ENCODE measurements at regions not wholly inside any gene's neighbourhood (a gene's known extent, or its start where the extent isn't known, plus 50 kb on each side); places are given as distances from the start of the nearest gene placed in this dataset.
"Not testable (repeated sequence)": the region's sequence is repeated elsewhere in the genome, so short reads cannot be mapped to it uniquely, and the experiment has no call there.

- Mint-ChIP-seq H3K4me3 (no peak overlapping the region), H3K36me3 (ENCODE audit: insufficient read depth in 2 of 2) (peaks cover 0 to 1% of the 10 kb centered on the region in 2 donors), H3K4me1 (ENCODE audit: low read depth) (peaks cover 6% of the 10 kb centered on the region), H3K27ac (no peak overlapping the region), H3K27me3 (ENCODE audit: low read depth) (no peaks in the 10 kb centered on the region), H3K9me3 (peaks cover 2 to 5% of the 10 kb centered on the region in 2 donors)
- ATAC-seq (replicated peaks in 1 of 2) (no peak), DNase-seq (no peak)
Observed at GRCh38 chr1:182166321-182166720, 104.8 kb upstream of the ZNF648 start.

DNA sequence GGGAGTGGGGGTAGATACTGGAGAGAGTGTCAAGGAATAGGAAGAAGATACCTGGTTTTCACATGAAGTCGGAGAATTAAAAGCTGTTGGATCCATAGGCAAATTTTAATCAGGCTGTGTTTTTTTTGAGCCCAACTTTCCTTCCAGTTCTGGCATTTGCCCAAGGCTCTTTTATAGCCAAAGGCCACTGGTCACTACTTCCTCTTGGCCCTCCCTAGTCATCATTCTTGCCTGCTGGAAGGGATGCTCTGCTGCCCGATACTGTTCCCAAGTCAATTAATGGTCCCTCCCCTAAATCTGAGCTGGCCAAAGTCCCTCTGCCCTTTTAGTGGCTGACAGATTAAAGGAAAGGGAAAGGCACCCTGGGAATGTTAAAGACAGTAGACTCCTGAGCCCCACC is 102.8 kb upstream of the ZNF648 start:
- H3K36me3 Mint-ChIP-seq (ENCODE audit: insufficient read depth in 2 of 2) = peaks cover 2 to 3% of the 10 kb centered on the region in 2 donors
- H3K9me3 Mint-ChIP-seq = peaks cover 3% of the 10 kb centered on the region in 2 donors
- no peaks in the 10 kb centered on the region for H3K4me1 Mint-ChIP-seq (ENCODE audit: low read depth)
- no peak overlapping the region for H3K27ac Mint-ChIP-seq
- H3K27me3 Mint-ChIP-seq (ENCODE audit: low read depth) = no peaks in the 10 kb centered on the region
- H3K4me3 Mint-ChIP-seq = no peak overlapping the region
- ATAC-seq (replicated peaks in 1 of 2) (no peak), DNase-seq (no peak)

DNA sequence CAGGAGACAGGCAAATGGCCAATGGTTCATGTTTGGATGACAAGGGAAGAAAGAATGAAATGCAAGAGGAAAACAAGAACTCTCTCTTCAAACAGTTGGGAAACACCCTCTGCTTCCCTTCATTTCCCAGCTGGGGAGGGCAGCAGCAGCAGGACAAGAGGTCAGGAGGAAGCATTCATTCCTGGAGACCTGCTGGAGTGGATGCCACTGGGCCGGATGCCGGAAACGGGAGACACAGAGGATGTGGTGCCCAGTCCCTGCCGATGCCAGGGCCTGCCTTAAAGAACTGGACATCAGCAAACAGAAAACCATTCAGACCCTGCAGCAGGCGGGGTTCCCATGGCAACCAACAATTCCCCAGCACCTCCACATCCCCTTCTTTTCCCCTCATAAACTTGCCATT is 102.3 kb upstream of the ZNF648 start:
- H3K27ac Mint-ChIP-seq = no peak overlapping the region
- DNase-seq (no peak), ATAC-seq (replicated peaks in 1 of 2) (no peak)
- H3K9me3 Mint-ChIP-seq = peaks cover 3% of the 10 kb centered on the region in 2 donors
- H3K27me3 Mint-ChIP-seq (ENCODE audit: low read depth) = no peaks in the 10 kb centered on the region
- no peak overlapping the region for H3K4me3 Mint-ChIP-seq
- H3K36me3 Mint-ChIP-seq (ENCODE audit: insufficient read depth in 2 of 2) = peaks cover 2 to 5% of the 10 kb centered on the region in 2 donors
- H3K4me1 Mint-ChIP-seq (ENCODE audit: low read depth) = no peaks in the 10 kb centered on the region

GRCh38 chr1:182159443-182159842 is 97.9 kb upstream of the ZNF648 start:
- no peak overlapping the region for H3K27ac Mint-ChIP-seq
- peaks cover 3% of the 10 kb centered on the region in 2 donors for H3K9me3 Mint-ChIP-seq
- peaks cover 2 to 6% of the 10 kb centered on the region in 2 donors for H3K36me3 Mint-ChIP-seq (ENCODE audit: insufficient read depth in 2 of 2)
- no peaks in the 10 kb centered on the region for H3K4me1 Mint-ChIP-seq (ENCODE audit: low read depth)
- H3K27me3 Mint-ChIP-seq (ENCODE audit: low read depth) = no peaks in the 10 kb centered on the region
- no peak for DNase-seq
- ATAC-seq (replicated peaks in 1 of 2) = no peak
- no peak overlapping the region for H3K4me3 Mint-ChIP-seq

- ATAC-seq (replicated peaks in 1 of 2) (no peak), DNase-seq (no peak)
- no peaks in the 10 kb centered on the region for H3K27me3 Mint-ChIP-seq (ENCODE audit: low read depth)
- H3K27ac Mint-ChIP-seq = no peak overlapping the region
- peaks cover 2 to 6% of the 10 kb centered on the region in 2 donors for H3K36me3 Mint-ChIP-seq (ENCODE audit: insufficient read depth in 2 of 2)
- peaks cover 5% of the 10 kb centered on the region for H3K4me1 Mint-ChIP-seq (ENCODE audit: low read depth)
- no peak overlapping the region for H3K4me3 Mint-ChIP-seq
- peaks cover 3 to 4% of the 10 kb centered on the region in 2 donors for H3K9me3 Mint-ChIP-seq
Observed at GRCh38 chr1:182157187-182157586, 95.7 kb upstream of the ZNF648 start.

DNA sequence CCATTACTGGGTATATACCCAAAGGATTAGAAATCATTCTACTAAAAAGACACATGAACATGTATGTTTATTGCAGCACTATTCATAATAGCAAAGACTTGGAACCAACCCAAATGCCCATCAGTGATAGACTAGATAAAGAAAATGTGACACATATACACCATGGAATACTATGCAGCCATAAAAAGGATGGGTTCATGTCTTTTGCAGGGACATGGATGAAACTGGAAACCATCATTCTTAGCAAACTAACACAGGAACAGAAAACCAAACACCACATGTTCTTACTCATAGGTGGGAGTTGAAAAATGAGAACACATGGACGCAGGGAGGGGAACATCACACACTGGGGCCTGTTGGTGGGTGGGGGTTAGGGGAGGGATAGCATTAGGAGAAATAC is 92.9 kb upstream of the ZNF648 start:
- H3K9me3 Mint-ChIP-seq; ATAC-seq (replicated peaks in 1 of 2); H3K27me3 Mint-ChIP-seq (ENCODE audit: low read depth); H3K4me3 Mint-ChIP-seq; H3K36me3 Mint-ChIP-seq (ENCODE audit: insufficient read depth in 2 of 2); H3K27ac Mint-ChIP-seq; DNase-seq: not testable (repeated sequence)
- H3K4me1 Mint-ChIP-seq (ENCODE audit: low read depth) = peaks cover 11% of the 10 kb centered on the region

GRCh38 chr1:182149411-182149965 is 88.0 kb upstream of the ZNF648 start:
- H3K36me3 Mint-ChIP-seq (ENCODE audit: insufficient read depth in 2 of 2) = no peaks in the 10 kb centered on the region
- H3K4me1 Mint-ChIP-seq (ENCODE audit: low read depth) = peaks cover 29% of the 10 kb centered on the region
- peak overlapping the region in 1 of 2 donors; percentile 8 for H3K4me3 Mint-ChIP-seq
- H3K27me3 Mint-ChIP-seq (ENCODE audit: low read depth) = no peaks in the 10 kb centered on the region
- H3K27ac Mint-ChIP-seq = peak overlapping the region; percentile 77
- ATAC-seq (replicated peaks in 1 of 2) = peak; percentile 89 to 91
- H3K9me3 Mint-ChIP-seq = peaks cover 0 to 1% of the 10 kb centered on the region in 2 donors
- peak; percentile 33 to 41 for DNase-seq

- ATAC-seq (replicated peaks in 1 of 2) = no peak
- H3K27me3 Mint-ChIP-seq (ENCODE audit: low read depth) = no peaks in the 10 kb centered on the region
- H3K9me3 Mint-ChIP-seq = no peaks in the 10 kb centered on the region
- no peak for DNase-seq
- peaks cover 29% of the 10 kb centered on the region for H3K4me1 Mint-ChIP-seq (ENCODE audit: low read depth)
- no peak overlapping the region for H3K27ac Mint-ChIP-seq
- no peaks in the 10 kb centered on the region for H3K36me3 Mint-ChIP-seq (ENCODE audit: insufficient read depth in 2 of 2)
- no peak overlapping the region for H3K4me3 Mint-ChIP-seq
Observed at GRCh38 chr1:182147951-182148350, 86.4 kb upstream of the ZNF648 start.

GRCh38 chr1:182147136-182147820 is 85.8 kb upstream of the ZNF648 start:
- no peak overlapping the region for H3K27ac Mint-ChIP-seq
- H3K4me1 Mint-ChIP-seq (ENCODE audit: low read depth) = peaks cover 36% of the 10 kb centered on the region
- H3K4me3 Mint-ChIP-seq = no peak overlapping the region
- H3K36me3 Mint-ChIP-seq (ENCODE audit: insufficient read depth in 2 of 2) = no peaks in the 10 kb centered on the region
- no peaks in the 10 kb centered on the region for H3K9me3 Mint-ChIP-seq
- no peak for DNase-seq
- no peaks in the 10 kb centered on the region for H3K27me3 Mint-ChIP-seq (ENCODE audit: low read depth)
- ATAC-seq (replicated peaks in 1 of 2) = no peak

DNA sequence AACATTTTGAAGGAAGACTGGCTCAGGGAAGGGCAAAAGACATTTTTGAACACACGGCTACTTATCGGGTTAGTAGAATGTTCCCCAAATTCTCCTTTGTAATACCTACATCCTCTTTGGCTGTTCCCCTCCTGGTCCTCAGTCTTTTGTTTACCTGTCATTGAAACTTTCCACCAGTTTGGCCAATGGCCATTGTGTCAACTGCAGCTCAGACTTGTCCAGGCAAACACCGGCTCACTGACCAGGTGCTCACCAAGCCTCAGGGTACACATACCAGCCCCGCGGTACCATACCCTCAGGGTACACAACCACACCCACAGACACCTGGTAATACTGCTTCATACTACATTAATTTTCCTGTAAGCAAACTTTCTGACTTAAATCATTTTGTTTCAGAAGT is 84.8 kb upstream of the ZNF648 start:
- Mint-ChIP-seq H3K4me1 (ENCODE audit: low read depth) (peaks cover 37% of the 10 kb centered on the region), H3K27me3 (ENCODE audit: low read depth) (no peaks in the 10 kb centered on the region), H3K27ac (no peak overlapping the region), H3K9me3 (no peaks in the 10 kb centered on the region), H3K4me3 (no peak overlapping the region), H3K36me3 (ENCODE audit: insufficient read depth in 2 of 2) (no peaks in the 10 kb centered on the region)
- no peak for ATAC-seq (replicated peaks in 1 of 2)
- no peak for DNase-seq

GRCh38 chr1:182145441-182145840 is 83.9 kb upstream of the ZNF648 start:
- ATAC-seq (replicated peaks in 1 of 2) = no peak
- Mint-ChIP-seq H3K9me3 (no peaks in the 10 kb centered on the region), H3K27me3 (ENCODE audit: low read depth) (no peaks in the 10 kb centered on the region), H3K4me3 (no peak overlapping the region), H3K36me3 (ENCODE audit: insufficient read depth in 2 of 2) (no peaks in the 10 kb centered on the region), H3K4me1 (ENCODE audit: low read depth) (peaks cover 37% of the 10 kb centered on the region), H3K27ac (no peak overlapping the region)
- no peak for DNase-seq

DNA sequence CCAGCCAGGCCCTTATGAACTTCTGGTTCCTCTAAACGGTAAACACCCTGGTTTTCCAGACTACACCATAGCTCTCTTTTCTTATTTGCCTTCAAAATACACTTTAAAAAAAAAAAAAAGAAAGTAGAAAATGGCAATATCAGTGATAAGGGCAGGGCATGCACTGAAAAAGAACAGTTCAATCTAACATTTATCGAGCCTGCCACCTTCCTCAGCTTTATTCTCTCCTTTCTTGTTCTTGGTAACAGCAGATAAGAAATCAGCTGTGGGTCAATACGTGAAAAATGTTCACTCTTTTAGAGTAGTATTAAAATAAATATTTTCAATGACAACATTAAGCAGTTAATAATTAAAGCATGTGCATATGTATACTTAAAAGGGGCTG is 83.1 kb upstream of the ZNF648 start:
- ATAC-seq (replicated peaks in 1 of 2) (no peak), DNase-seq (no peak)
- Mint-ChIP-seq H3K27me3 (ENCODE audit: low read depth) (no peaks in the 10 kb centered on the region), H3K9me3 (no peaks in the 10 kb centered on the region), H3K4me1 (ENCODE audit: low read depth) (peaks cover 33% of the 10 kb centered on the region), H3K36me3 (ENCODE audit: insufficient read depth in 2 of 2) (no peaks in the 10 kb centered on the region), H3K27ac (no peak overlapping the region), H3K4me3 (no peak overlapping the region)

DNA sequence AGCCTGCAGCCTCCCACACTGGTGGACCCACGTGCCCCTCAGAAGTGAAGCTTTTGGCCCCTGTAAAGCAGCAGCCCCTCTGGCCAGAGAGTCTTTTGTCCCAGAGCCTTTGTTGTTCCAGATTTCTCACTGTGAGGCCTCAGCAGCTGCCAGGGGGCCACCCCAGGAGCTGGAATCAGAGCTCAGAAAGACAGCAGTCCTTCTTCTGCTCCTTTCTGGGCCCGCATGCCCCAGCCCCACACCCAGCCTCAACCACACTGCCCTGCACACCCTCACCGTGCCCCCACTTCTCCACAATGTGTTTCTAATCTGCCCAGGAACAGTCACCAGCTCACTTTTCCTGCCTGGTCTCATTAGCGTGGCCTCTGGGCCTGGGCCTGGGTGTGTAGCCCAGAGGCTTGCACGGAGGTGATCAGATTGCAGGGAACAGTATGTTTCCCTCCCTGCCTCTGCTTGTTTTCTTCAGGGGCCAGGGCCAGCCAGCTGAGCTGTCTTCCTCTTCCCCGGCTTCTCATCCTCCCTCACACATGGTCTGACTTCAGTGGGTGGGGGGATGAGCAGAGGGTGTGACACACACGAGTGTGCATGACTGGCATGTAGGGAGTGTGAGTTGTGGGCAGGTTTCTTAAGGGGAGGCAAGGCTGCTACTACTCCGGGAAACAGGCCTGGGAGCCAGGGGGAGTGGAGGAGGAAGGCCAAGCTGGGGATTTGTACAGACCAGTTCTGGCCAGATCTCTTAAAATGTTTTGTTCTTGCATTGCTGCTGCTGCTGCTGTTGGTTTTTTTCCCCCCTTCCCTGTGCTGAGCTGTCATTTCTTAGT is 82.5 kb upstream of the ZNF648 start:
- no peak overlapping the region for H3K27ac Mint-ChIP-seq
- no peaks in the 10 kb centered on the region for H3K36me3 Mint-ChIP-seq (ENCODE audit: insufficient read depth in 2 of 2)
- no peaks in the 10 kb centered on the region for H3K27me3 Mint-ChIP-seq (ENCODE audit: low read depth)
- ATAC-seq (replicated peaks in 1 of 2) (peak in 1 of 2 donors; percentile 29), DNase-seq (peak in 1 of 2 donors; percentile 6)
- no peaks in the 10 kb centered on the region for H3K9me3 Mint-ChIP-seq
- H3K4me3 Mint-ChIP-seq = no peak overlapping the region
- H3K4me1 Mint-ChIP-seq (ENCODE audit: low read depth) = peaks cover 27% of the 10 kb centered on the region

All from activated T-cell treated with anti-CD3 and anti-CD28 coated beads, Interleukin-2, amount 50 U/mL, for 72 hours (primary cell).